ENCODE measurements at regions not wholly inside any gene's neighbourhood (a gene's known extent, or its start where the extent isn't known, plus 50 kb on each side); places are given as distances from the start of the nearest gene placed in this dataset.

- no peak for DNase-seq
Observed at GRCh38 chrX:15914486-15914885, 59.9 kb upstream of the AP1S2 start.

DNA sequence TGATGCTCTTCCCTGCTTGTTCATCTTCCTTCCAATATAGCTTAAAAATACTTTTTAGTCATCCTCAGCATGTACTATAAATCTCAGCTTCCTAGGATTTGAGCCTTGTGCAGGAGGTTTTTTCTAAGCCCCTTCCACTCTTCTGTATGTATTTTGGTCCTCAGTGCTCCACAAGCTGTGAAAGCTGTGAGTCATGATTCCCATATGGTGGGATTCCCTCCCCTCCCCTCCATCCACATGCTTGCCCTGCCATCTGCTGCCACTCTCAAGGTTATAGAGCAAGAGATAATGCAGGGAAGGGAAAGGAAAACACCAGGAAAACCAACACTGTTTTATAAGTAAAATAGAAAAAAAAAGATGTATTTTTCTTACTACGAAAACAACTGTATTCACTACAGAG, 58.5 kb upstream of the AP1S2 start:
- no peak for DNase-seq

- DNase-seq, result no peak
Observed at GRCh38 chrX:15911734-15912550, 57.3 kb upstream of the AP1S2 start.

DNA sequence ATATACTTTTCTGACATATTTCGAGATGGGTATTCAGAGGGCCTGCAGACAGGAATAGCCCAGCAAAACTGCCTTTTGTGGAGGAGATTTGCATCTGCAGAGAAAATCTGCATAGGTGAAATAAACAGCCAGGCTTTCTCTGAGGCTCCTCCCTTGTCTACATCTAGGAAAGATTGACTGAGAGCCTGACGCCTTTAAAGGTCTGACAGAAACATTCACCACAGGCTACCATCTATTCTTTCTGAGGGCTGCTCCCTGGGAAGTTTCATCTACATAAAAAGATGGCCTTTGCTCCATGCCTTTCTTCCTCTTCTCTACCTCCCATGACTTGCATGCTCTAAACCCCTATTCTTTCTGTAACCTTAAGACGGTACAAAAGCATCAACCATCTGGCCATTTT, 55.0 kb upstream of the AP1S2 start:
- DNase-seq, result no peak

GRCh38 chrX:15908603-15909290, 54.1 kb upstream of the AP1S2 start:
- no peak for DNase-seq

- DNase-seq, result no peak
Observed at GRCh38 chrX:15906041-15906943, 51.7 kb upstream of the AP1S2 start.

Data from stimulated activated CD8-positive, alpha-beta memory T cell treated with anti-CD3 and anti-CD28 coated beads, Interleukin-4, amount 100 ng/mL, for 48 hours (primary cell).